DMS79 treated with DMSO at 0.1 percent for 48 hours (cell line): ENCODE measurements at regions not wholly inside any gene's neighbourhood (a gene's known extent, or its start where the extent isn't known, plus 50 kb on each side); places are given as distances from the start of the nearest gene placed in this dataset.

Experiments used
- DNase-seq: peaks from one replicate; lab custom pipeline; 2025; lab: John Stamatoyannopoulos, UW

DNA sequence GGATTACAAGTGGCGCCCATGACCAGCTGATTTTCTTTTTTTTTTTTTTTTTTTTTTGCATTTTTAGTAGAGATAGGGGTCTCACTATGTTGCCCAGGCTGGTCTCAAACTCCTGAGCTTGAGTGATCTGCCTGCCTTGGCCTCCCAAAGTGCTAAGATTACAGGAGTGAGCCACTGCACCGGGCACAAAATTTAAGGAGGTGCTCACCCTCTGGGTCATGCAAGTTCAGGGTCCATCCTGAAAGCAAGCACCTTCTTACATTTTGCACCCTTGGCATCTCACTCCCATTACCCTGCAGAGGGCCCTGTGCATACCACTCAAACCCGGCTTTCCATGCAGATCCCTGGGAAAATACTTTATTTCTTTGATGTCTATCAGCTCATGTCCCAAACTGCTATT, 95.6 kb upstream of the ADRA1B start:
- DNase-seq: no peak

DNA sequence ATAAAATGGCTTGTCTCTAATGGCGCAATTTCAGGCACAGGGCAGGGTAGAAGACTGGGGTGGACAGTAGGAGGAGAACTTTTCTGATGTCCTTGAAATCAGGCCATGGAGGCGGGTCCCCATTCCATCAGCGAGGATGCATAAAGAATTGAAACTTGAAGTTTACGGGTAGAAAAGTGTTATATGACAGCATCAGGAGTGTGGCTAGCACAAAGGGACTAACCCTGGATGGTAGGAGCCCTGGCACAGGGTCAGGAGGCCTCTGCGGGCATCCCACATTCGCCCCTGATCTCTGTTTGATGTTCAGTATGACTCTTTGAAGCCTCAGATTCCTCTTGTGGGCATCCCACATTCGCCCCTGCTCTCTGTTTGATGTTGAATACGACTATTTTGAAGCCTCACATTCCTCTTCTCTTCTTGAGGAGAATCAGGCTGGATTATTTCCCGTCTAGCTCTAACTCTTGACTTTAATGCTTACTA, 94.8 kb upstream of the ADRA1B start:
- DNase-seq: no peak

DNA sequence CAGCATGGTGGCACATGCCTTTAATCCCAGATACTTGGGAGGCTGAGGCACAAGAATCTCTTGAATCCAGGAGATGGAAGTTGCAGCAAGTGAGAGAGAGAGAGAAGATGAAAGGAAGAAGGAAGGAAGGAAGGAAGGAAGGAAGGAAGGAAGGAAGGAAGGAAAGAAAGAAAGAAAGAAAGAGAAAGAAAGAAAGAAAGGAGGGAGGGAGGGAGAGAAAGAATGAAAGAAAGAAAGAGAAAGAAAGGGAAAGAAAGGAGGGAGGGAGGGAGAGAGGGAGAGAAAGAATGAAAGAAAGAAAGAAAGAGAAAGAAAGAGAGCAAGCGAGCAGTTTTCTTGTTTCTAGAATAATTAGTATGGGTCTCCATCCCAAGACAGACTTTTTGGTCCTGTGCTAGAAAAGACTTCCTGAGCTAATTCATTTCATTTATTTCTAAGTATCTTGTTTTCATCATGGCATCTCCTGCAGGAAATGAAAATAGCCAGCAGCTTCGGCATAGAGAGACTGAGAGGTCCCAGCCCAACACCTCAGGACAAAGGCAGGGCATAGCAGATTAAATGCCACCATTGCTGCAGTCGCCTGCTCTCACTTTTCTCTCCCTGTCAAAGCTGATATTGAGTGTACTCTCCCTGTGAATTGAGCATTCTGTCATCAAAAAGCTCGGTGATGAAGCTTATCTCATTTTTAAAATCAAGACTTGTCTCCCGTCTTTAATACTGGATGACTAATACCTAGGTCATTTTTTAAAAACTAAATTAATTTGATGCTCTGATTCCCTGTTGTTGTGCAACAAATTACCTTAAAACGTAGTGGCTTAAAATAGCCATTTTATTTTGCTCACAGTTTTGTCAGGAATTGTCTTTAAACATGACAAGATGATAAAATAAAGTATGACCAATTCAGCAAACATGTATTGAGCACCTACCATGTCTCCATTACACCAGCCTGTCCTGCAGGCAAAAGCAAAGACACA, 91.8 kb upstream of the ADRA1B start:
- no peak for DNase-seq

DNA sequence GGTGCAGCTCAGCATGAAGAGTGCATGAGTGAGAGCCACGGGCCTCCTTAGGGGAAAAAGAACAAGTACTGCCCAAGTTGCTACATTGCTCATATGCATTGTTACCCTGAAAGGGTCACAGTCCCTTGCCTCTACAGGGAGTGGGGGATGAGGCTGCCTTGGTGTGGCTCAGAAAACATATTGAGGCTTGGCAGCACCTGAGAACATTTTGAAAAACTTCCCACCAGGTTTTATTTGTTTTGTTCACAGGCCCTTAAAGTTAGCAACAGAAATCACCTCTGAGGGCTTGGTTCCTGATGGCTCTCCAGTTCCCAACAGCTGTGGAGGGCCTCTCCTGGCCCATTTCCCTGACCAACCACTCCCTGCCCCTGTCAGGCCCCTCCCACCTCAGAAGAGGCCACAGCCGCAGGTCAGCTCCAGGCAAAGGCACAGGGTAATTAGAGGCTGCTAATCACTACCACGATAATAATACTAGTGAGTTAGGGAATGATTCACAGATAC, 90.7 kb upstream of the ADRA1B start:
- peak; percentile 13 for DNase-seq

DNA sequence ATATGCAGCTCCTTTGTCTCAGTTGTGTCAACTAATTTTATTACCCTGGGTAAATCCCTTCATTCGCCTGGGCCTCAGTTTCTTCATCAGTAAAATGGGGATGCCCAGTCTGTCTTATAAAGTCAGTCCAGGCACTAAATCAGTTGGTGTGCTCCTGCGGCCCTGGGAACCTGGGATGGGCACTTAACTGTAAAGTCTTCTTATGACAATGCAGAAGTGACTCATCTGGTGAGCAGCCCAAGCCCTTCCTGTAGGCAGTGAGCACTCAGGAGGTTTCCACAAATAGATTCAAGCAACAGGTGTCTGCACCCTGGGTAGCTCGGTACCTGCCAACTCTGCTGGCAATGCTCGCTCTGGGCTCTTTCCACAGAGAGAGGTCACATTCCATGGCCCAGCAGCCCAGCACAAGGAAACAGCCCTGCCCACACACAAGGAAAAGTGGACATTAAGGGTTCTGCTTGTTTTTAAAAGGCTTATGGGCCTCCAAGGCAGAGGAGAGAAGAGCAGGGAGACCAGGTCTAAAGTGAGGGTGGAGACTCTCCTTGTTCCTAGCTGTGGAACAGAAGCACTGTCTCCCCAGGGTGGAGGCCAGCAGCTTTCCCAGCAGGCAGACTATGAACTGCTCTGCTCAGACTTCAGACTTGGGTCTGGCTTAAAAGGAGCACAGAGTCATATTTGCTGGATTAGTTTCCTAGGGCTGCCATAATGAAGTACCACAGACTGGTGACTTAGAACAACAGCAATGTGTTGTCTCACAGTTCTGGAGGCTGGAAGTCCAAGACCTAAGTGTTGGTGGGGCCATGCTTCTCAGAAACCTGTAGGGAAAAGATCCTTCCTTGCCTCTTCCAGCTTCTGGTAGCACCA, 89.7 kb upstream of the ADRA1B start:
- DNase-seq: no peak

DNA sequence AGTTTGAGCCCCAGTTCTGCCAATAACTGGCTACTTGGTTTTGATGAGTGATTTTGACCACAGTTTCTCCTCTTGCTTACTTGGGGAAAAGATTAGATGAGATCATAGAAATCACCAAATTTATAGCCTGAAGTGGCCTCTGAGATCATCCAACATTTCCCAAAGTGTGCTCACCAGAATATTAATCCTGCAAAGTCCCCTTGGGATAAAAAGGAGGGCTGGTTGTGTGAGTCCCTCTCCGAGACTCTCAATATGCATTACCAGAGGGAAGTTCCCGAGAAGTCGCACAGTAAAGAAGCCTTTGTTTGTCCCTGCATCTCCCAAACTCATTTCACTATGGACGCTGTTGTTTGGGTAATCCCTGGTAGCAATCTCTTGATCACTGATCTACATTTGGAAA, 88.4 kb upstream of the ADRA1B start:
- DNase-seq: no peak

DNA sequence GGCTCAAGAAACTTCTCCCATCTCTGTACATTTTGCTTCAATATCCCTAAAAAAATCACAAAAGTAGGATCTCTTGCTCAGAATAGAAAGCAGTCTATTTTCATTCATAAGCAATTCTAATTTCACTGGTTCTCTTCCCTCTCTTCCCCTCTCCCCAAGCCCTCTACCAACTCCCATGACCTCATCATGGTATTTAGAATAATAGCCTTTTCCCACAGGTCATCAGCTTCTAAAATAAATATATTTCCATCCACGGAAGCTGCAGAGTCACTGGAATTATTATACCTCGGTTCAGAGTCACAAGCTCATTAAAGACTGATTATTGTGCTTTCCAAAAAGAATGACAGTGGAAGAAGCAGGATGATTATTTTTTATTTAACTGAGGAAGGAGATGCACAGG, 84.2 kb upstream of the ADRA1B start:
- DNase-seq: no peak

DNA sequence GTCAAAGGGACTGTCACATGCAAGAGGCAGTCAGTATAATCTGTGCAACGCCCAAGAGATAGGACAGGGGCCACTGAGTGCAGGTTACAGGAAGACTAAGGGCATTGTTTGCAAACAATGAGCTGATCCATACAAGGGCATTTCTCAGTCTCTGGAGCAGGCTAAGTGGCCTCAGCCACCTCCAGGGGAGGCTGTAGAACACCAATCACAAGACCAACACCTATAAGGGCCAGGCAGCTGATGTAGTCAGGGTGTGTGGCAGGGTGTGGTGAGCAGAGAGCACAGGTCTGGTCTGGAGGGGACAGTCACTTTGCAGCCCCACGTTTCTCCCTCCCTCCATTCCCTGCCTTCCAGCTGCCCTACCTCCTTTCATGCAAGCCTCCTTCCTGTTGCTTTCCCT, 83.2 kb upstream of the ADRA1B start:
- DNase-seq: no peak

DNA sequence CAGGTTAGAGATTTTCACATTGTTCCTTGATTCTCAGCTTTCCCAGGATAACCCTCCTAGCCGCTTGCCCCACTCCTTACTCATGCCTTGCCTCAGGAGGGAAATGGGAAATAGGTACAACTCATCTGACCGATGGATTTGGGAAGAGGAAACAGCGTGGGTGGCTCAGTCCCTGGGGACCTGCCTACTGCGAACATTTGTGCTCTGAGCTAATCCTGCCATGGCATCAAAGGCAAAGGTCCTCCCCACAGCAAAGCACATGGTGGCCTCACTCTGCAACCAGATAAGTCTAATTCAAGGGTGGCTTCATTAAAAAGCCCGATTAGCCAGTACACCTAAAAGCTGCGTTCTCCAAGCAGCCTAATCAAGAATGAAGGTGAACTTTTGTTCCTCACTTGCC, 82.4 kb upstream of the ADRA1B start:
- DNase-seq: no peak

DNA sequence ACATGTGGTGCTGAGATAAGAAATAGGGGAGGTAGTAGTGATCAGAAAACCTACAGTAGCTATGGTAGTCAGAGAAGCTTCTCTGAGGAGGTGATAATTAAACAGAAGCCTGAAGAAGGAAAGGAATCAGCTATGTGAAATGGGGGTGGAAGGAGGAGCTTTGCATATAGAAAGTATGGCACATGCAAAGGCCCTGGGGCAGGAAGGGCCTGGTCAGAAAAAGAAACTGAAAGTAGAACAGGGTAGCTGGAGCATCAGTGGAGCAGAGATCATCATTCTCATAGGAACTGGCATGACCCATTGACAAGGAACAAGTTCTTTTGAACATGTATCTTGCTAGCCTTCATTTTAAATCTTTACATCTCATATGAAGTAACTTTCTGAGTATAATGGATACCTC, 80.7 kb upstream of the ADRA1B start:
- DNase-seq: no peak

DNA sequence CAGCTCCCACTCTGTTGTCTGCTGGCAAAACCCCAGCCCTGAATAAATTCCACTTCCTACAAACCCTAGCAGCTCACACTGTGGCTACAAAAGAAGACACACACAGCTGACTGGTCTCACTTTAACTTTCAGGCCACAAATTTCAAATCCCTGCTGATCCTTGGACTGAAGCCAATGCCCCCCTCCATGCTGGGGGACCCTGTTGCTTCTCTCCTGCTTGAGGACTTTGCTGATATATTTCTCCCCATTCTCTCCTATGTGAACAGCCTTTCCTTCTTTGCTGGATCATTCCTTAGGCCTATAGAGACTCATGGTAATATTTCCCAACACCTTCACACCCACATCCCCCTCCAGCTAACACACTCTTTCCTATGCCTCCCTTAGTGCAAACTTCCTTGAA, 79.6 kb upstream of the ADRA1B start:
- DNase-seq: no peak

DNA sequence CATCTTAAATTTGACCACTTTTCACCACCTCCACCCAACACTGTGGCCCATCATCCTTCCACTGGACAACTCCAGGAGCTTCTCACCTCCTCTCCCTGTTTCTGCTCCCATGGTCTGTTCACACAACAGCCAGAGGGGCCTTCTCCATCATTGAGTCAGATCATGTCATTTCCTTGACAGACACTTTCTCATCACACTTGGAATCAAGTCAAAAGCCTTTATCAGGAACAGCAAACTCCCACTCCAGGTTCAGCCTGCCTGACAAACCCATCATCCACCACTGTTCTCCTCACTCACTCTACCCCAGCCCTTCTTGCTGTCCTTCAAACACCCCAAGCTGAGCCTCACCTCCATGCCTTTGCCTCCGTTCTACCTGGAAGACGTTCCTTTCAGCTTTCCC, 78.4 kb upstream of the ADRA1B start:
- DNase-seq: no peak

DNA sequence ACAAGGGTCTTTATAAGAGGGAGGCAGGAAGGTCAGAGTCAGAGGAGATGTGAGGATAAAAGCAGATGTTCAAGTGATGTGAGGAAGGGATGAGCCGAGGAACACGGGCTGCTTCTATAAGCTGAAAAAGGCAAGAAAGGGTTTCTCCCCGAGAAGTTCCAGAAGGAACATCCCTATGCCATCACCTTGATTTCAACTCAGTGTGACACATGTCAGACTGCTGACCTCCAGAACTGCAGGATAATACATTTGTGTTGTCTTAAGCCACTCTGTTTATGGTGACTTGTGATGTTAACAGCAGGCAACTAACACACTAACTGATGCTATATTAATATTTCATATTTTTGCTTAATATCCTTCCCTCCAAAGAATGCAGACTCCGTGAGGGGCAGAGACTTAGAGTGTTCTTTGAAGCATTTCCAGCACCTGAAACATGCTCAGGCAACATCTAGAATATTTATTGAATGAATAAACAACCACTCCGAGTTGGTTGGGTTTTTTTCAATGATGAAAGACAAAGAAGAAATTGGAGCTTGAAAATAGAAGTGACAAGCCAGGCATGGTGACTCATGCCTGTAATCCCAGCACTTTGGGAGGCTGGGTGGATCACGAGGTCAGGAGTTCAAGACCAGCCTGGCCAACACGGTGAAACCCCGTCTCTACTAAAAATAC, 77.6 kb upstream of the ADRA1B start:
- no peak for DNase-seq

DNA sequence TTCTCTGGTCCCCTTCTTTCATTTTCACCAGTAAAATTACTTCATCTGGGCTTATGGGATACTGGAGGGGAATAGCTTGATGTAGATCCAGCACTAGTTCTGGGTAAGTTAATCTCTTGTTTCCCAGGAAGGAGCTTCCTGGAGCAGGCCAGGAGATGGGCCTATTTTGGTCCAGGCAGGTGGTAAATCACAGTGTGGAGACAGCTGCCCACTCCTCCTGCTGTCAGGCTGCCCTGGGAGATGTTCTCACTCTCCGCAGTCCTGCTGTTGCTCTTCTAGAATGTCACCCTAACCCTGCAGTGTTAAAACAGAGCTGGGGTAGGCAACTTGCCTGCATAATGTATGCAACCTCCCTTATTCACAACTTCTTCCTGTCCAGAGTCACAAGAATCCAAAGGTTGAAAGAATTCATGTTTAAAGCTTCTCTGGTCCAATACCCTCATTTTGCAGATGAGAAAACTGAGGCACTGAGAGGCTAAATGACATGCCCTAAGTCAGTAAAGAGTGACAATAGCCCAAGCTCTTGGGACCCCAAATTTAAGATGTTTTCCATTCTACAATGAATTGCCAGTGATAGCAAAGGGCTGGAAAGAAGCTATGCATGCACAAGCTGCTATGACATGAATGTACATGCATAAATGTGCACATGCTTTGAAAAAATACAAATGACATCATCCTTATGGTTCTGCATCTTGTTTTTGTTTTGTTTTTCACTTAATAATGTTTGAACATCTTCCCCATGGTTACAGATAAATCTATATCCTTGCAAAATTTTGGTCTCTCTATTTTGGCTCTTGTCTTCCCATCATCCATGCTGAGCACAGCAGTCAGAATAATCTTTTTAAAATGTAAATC, 71.8 kb upstream of the ADRA1B start:
- DNase-seq: no peak

DNA sequence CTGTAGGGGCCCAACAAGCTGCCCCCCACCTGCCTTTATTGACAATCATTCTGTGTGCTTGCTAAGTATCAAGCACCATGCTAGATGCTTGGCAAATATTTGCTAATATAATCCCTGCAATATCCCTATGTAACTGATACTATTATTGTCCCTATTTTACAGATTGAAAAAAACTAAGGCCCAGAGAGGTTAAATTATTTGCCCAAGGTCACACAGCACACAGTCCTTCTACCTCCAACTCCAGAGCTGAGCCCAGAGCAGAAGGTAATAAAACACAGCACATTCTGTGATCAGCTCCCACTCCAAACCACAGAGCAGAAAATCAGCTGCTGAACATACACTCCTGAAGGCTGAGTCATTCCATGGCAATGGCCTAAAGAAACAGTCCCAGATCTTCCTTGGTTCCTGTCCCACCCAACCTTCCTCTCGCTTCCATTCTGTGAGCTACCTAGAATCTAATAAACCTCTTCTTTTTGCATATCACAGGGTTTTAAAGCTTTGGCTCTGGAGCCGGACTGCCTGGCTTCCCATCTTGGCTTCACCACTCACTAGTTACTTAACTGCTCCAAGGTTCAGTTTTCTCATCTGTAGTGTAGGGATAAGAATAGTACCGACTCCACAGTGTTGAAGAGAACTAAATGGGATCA, 66.7 kb upstream of the ADRA1B start:
- DNase-seq: no peak

DNA sequence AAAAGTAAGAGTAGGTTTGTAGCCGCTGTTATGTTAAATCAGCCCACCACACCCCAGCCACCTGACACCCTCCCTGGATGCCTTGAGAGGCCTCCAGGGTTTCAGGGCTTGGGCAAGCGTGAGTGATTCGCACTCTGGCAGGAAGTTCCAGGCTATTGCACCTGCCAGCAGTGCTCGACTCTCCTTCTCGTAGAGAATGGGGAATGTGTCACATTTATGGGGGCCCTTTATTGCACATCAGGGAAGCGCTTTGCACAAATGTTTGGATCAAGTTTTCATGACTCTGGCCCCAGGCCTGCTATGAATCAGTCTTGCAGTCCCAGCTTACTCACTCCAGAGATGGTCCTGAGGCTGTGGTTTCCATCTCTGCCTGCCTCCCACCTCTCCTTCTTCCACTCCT, 66.1 kb upstream of the ADRA1B start:
- no peak for DNase-seq

DNA sequence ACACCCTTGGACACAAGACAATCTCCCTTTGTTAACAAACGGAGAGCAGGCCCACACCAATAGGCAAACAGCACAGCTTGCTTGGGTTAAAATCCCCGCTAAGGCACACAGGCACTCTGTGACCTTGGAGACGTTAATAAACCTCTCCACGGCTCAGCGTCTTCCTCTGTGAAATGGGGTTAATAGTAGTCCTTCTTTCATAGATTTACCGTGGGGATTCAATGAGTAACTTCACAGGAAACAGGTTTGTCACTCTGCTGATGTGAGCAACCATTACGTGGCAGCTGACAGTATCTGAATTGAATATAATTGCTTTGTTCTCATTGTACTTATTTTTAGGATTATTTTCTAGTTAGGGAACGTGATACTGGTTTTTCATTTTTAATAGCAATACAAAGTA, 65.2 kb upstream of the ADRA1B start:
- no peak for DNase-seq

DNA sequence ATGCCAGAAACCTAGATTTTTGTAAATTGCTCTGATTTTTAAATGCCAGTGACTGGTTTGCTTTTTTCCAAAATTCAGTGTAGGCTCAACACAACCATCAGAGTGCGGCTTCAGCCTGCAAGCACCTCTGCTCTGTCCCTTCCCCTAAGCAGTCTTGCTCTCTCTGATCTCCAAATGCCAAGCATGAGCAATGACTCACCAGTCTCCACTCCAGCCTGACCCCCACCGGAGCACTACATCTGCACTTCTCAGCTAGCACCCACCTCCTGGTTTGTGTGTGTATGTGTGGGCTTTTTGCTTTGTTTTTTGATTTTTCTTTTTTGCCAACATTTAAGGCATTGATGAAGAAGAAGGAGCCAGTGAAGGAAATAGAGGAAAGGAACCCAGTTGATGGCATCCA, 61.4 kb upstream of the ADRA1B start:
- DNase-seq: no peak

DNA sequence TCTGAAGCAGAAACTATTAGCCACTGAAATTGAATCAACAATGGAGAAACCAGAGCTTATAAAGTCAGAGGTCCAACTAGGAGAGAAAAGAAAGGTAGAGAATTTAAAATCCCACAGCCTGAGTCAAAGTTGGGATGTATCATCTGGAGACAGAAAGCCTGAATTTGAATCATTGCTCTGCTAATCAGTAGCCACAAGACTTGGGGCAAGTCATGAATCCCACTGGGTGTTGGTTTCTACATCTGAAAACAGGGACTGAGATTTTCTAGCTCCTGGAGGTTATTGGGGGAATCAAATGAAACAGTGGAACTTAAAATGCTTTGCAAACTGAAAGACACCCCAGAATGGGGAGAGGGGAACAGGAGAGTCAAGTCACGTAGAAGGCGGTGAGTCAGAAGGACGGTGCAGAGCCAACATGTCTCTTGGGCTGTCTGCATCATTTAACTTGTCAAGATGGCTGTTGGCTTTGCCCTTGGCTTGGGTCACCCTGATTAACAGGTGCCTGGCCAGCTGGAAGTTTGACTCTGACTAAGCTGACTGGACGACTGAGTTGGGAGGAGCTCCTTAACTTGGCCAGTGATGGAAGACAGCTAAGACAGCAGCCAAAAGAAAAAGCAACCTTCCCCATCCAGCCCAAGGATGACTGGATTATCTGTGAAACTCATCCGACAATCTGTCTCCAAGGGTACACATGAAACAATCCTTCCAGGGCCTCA, 60.6 kb upstream of the ADRA1B start:
- no peak for DNase-seq

DNA sequence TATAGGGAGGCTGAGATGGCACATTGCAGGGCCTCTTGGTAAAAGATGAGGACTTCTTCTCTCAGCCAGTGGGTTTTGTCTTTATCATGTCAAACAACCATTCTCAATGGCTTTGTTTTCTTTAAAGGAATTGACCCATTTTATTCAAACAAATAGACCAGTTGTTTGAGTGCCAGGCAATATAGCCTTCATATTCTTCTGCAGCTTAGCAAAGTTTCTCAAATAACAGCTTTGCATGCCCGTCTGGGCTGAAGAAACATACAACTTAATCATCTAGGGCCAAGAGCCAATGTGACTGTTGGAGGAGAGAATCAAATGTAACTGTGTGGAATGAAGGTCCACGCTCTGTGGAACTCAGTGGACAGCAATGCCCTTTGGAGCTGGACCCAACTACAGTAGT, 57.4 kb upstream of the ADRA1B start:
- DNase-seq: no peak
